Skin of body (tissue), 1 donor: ENCODE measurements at regions not wholly inside any gene's neighbourhood (a gene's known extent, or its start where the extent isn't known, plus 50 kb on each side); places are given as distances from the start of the nearest gene placed in this dataset.

ENCODE experiments used
- DNase-seq: peaks from one replicate; lab custom pipeline; 2025; lab: John Stamatoyannopoulos, UW

- no peak for DNase-seq
Observed at GRCh38 chr5:158303883-158304282, 444.9 kb upstream of the CLINT1 start.

- no peak for DNase-seq
Observed at GRCh38 chr5:158303275-158303674, 444.3 kb upstream of the CLINT1 start.

- DNase-seq: no peak
Observed at GRCh38 chr5:158302029-158302428, 443.1 kb upstream of the CLINT1 start.

GRCh38 chr5:158301186-158301585, 442.2 kb upstream of the CLINT1 start:
- DNase-seq: no peak

- no peak for DNase-seq
Observed at GRCh38 chr5:158300256-158300655, 441.3 kb upstream of the CLINT1 start.

GRCh38 chr5:158297002-158297527, 438.1 kb upstream of the CLINT1 start:
- DNase-seq: no peak

GRCh38 chr5:158294701-158295100, 435.8 kb upstream of the CLINT1 start:
- DNase-seq: no peak

GRCh38 chr5:158292981-158293380, 434.0 kb upstream of the CLINT1 start:
- DNase-seq: no peak

GRCh38 chr5:158289967-158290366, 431.0 kb upstream of the CLINT1 start:
- no peak for DNase-seq

- DNase-seq: no peak
Observed at GRCh38 chr5:158288272-158288657, 429.3 kb upstream of the CLINT1 start.

- no peak for DNase-seq
Observed at GRCh38 chr5:158287643-158288271, 428.8 kb upstream of the CLINT1 start.

GRCh38 chr5:158286827-158287226, 427.9 kb upstream of the CLINT1 start:
- DNase-seq: no peak

- no peak for DNase-seq
Observed at GRCh38 chr5:158285698-158286097, 426.8 kb upstream of the CLINT1 start.

GRCh38 chr5:158284242-158284641, 425.3 kb upstream of the CLINT1 start:
- no peak for DNase-seq

- no peak for DNase-seq
Observed at GRCh38 chr5:158283397-158283796, 424.5 kb upstream of the CLINT1 start.

- no peak for DNase-seq
Observed at GRCh38 chr5:158278216-158278925, 419.4 kb upstream of the CLINT1 start.

GRCh38 chr5:158277276-158277675, 418.3 kb upstream of the CLINT1 start:
- no peak for DNase-seq

GRCh38 chr5:158276692-158277091, 417.7 kb upstream of the CLINT1 start:
- no peak for DNase-seq

- DNase-seq: peak; percentile 24
Observed at GRCh38 chr5:158275511-158275910, 416.6 kb upstream of the CLINT1 start.

- no peak for DNase-seq
Observed at GRCh38 chr5:158273035-158273434, 414.1 kb upstream of the CLINT1 start.

- no peak for DNase-seq
Observed at GRCh38 chr5:158272409-158272808, 413.5 kb upstream of the CLINT1 start.

- no peak for DNase-seq
Observed at GRCh38 chr5:158270996-158271554, 412.1 kb upstream of the CLINT1 start.

GRCh38 chr5:158268286-158268685, 409.3 kb upstream of the CLINT1 start:
- DNase-seq: no peak
